GM03348 (cell line): ENCODE measurements at regions not wholly inside any gene's neighbourhood (a gene's known extent, or its start where the extent isn't known, plus 50 kb on each side); places are given as distances from the start of the nearest gene placed in this dataset.
"Not testable (repeated sequence)": the region's sequence is repeated elsewhere in the genome, so short reads cannot be mapped to it uniquely, and the experiment has no call there.

Experiments
- DNase-seq: peaks from one replicate; pipeline ENCODE4 v3.0.0; 2012; ENCODE audit warnings: low spot score

DNA sequence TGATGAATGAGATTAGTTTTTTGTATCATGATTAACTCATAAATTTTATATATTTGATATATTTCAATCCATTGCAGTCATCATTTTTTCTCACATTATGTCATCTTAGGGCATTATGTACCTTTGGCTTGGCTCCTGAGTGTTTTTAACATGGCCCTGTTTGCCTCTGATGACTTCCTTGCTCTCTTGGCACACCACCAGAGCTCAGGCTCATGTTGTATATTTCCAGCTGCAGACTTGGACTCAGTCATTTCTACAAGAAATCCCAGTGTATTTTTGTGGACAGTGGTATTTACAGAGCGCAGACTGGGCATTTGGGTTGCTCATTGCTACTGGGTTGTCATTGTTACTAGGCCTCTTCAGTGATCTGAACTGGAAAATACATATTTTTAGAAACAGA, 188.5 kb downstream of the ADRA2A start:
- no peak for DNase-seq

DNA sequence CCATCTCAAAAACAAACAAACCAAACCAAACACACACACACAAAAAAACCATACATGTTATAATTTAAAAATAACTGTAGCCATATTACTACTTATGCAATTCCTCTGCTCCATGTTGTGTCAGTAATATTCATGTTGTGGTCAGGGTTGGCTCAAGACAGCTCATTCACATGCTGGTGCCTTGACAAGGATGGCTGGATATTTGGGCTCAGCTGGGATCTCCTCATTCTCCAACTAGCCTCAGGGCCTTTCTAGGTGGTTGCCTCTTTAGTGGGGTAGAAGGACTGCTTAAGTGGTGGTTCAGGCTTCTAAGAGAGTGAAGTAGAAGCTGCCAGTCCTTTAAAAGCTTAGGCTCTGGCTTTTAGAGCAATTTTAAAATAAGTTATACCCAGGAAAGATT, 189.3 kb downstream of the ADRA2A start:
- no peak for DNase-seq

GRCh38 chr10:111267673-111268072, 190.8 kb downstream of the ADRA2A start:
- no peak for DNase-seq

GRCh38 chr10:111273235-111273634, 196.4 kb downstream of the ADRA2A start:
- no peak for DNase-seq

- DNase-seq: no peak
These were observed 196.8 kb downstream of the ADRA2A start for GRCh38 chr10:111273635-111274034.

DNA sequence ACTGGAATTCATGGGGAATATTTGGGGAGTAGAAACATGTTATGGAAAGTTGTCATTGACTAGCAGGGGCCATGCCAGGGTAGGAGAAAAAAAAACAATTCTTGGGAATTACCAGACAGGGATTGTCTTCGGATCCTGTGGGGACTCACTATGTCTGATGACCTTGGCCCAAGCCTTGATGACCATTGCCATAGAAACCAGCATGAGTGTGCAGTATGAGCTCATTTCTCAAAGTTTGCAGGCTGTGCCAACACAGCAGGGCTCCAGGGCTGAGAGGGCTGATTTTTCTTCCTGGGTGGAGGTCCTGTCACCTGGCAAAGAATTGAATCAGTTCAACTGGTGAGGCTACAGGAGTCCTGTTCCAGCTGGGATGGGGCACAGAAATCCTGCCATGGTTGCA, 198.3 kb downstream of the ADRA2A start:
- peak; percentile 11 for DNase-seq

DNA sequence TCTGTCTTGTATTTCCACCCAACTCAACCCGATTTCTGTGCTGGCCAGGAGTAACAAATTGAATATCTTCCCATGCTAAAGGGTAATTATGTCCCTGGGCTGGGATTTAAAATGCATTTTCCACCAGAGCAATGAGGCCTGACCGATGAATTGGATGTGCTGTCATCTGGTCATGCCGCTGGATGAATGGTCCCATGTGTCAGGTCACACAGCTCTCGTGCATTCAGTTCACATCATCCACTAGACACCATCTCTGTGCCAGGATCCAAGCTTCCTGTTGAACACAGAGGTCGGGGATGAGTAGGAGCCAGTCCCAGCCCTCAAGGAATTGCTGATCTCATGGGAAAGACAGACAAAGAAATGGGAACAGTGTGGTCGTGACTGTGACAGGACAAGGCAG, 200.8 kb downstream of the ADRA2A start:
- DNase-seq: no peak

DNA sequence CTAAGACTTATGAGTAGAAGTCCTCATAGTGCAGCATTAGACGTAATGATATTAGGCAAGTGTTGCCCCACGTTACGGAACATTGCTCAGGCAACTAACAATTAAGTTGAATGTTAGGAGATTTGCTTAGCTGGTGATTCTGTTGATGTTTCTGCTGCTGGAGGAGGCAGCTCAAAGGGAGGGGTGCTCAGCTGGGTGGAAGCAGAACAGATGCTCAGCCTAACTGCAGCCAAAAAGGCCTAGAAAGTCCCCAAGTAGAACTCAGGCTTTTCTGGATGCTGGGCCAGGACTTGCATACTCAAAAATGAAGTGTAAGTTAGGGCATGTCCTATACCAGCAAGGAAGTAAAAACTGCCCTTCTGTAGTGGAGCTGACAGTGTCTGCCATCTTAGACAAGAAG, 201.4 kb downstream of the ADRA2A start:
- DNase-seq: no peak

DNA sequence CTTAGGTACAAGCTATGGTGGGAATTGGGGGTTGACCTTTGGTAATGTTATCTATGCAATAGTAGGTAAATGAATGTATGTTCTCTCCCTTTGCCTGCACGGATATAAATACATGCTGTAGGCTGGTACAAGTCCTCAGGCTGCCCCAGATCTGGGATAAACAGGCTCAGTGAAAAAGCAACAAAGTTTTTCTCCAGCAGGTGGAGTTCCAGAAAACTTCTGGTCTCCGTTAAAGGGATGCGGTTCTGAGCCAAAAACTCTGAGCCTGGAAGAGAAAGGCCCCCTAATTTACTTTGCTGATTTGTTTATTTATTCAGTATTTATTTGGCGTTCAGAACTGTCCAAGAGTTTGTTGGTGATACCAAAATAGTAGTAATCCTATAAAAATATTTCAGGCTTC, 204.7 kb downstream of the ADRA2A start:
- peak; percentile 59 for DNase-seq

- no peak for DNase-seq
These were observed 212.6 kb downstream of the ADRA2A start for GRCh38 chr10:111289461-111289860.

GRCh38 chr10:111290649-111291048, 213.8 kb downstream of the ADRA2A start:
- no peak for DNase-seq

GRCh38 chr10:111295788-111296187, 219.0 kb downstream of the ADRA2A start:
- peak; percentile 34 for DNase-seq

GRCh38 chr10:111297351-111297848, 220.6 kb downstream of the ADRA2A start:
- DNase-seq: peak; percentile 75

GRCh38 chr10:111298031-111298430, 221.2 kb downstream of the ADRA2A start:
- no peak for DNase-seq

GRCh38 chr10:111299037-111299436, 222.2 kb downstream of the ADRA2A start:
- DNase-seq: no peak

DNA sequence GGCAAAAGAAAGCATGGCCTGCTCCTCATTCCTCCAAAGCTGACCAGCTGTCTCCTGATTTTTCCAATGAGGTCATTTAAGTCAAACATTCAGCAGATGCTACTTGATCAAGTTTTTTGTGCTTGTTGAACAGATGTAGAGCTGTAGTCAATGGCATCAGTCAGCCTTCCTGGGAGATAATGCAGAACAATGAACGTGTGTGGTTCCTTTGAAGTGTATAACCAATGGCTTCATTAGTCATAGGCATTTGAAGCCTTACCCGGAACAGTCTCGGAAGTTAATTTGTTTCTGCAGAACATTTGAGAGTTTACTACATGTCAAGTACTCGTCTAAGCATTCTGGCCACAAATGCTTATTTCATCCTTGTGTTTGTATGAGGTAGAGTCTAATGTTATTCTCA, 227.1 kb downstream of the ADRA2A start:
- DNase-seq: no peak

DNA sequence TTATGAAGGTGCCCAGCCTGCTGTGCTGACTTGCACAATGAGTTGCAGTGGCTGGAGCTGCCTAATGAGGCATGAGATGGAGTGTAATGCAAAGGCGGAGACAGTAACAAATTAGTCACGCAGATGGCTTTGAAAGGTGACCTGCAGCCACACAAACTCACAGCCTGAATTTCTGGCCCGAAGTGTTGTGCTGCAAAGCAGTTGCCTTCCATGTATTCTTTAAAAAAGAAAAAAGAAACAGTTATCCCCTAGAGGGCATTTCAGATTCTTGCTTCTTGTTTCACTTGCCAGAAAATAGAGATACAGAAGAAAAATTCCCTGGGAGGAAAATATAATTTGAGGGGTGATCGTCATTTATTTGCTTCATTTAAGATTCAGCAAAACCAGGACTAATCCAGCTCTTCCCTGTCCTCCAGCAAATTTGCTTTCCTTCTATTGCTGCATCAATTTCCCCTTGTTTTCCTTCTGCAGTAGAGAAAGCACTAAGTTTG, 239.9 kb downstream of the ADRA2A start:
- DNase-seq: no peak

- peak; percentile 38 for DNase-seq
These were observed 243.0 kb downstream of the ADRA2A start for GRCh38 chr10:111319866-111320265.

DNA sequence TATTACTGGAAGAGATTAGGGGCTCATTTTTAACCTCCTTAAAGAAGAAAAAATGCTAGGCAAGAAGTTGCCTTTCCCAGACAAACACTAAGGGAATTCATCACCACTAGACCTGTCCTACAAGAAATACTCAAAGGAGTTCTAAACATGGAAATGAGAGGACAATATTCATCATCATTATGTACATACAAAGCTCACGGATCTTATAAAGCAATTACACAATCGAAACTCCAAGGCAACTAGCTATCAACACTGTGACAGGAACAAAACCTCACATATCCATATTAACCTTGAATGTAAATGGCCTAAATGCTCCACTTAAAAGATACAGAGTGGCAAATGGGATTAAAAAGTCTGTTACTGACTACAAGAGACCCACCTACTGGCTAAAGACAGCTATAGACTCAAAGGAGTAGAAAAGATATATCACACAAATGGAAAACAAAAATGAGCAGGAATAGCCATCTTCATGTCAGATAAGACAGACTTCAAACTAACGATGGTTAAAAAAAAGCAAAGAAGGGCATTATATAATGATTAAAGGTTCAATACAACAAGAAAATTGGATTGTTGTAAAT, 246.6 kb downstream of the ADRA2A start:
- DNase-seq: peak; percentile 16

DNA sequence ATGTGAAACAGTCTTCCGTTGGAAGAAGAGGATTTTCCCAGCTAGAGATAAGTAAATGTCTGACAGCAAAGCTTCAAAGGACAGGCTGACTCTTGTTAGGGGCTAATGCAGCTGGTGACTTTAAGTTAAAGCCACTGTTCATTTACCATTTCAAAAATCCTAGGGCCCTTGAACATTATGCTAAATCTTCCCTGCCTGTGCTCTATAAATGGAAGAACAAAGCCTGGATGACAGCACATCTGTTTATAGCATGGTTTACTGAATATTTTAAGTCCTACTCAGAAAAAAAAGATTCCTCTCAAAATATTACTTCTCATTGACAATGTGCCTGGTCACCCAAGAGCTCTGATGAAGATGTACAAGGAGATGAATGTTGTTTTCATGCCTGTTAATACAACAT, 255.3 kb downstream of the ADRA2A start:
- DNase-seq: not testable (repeated sequence)

DNA sequence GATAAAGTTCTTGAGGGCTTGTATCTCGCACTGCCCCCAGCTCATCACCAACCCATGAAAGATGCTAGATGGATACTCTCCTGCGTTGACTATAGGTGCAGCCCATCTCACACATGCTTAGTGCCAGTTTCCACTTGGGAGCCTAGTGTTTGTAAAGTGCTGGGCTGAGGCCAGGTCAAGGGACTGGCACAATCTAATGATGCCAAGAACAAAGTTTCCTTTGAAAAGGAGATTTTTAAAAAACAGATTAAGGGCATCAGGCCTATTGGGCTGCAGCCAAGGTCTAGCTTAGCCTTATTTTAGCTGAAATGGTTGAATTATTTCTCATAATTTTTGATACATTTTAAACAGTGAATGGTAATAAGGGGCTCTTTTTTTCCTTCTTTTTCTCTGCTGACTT, 259.0 kb downstream of the ADRA2A start:
- DNase-seq: no peak

DNA sequence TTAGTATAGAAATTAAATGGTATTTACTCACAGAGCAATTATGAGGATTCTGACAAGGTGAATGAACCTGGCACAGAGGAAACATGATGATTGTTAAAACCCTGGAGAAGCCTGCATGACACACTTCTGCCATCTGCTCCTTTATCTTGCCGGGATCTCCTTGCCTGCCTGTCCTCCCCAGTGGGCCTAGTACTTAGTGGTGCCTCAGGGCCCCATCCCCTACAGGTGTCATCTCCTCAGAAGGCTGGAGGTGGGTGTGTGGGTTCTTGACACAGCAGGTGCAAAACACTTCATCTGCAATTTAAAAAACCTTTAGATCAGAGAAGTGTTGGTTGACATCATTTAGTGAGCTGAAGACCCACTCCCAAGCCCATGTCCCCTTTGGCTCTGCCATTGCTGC, 261.2 kb downstream of the ADRA2A start:
- no peak for DNase-seq

DNA sequence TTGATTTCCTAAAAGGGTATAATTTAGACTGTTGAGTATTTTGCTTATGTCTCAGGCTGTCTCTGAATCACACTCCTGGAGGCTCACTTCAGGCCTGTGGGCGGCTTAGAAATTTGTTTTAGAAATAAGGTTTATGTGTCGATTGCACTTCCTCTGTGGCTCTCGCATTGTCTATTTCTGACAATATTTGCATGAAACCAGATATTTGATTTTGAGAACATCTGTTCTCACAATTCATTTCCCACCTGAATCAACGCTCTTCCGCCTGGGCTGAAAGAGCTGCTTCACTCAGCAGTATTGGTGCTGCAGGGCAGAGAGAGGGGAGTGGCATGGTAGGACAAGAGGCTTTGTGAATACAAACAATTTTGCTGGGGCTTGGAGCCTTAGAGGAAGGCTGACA, 262.0 kb downstream of the ADRA2A start:
- DNase-seq: no peak

DNA sequence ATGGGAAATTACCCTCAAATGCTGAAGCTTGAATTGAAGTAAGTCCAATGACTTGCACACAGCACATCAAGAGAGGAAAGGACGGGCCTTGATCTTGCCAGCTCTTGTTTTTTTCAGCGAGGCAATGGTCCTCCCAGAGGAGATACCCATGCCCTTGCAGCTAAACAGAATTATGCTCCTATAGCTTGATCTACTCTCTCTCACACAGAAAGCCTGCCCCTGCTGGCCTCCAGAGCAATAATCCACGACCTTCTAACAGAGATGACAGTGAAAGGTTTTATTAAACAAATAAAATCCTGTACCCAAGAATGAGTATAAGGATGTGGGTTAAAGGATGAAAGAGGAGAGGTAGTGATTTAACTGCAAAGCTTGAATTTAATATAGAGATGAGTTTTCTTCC, 268.0 kb downstream of the ADRA2A start:
- DNase-seq: peak; percentile 9
